Amygdala (tissue), 56 donors: ENCODE measurements at regions not wholly inside any gene's neighbourhood (a gene's known extent, or its start where the extent isn't known, plus 50 kb on each side); places are given as distances from the start of the nearest gene placed in this dataset.

Experiments
- DNase-seq, 56 donors: peaks; one replicate each; lab custom pipeline; 2025; lab: John Stamatoyannopoulos, UW

DNA sequence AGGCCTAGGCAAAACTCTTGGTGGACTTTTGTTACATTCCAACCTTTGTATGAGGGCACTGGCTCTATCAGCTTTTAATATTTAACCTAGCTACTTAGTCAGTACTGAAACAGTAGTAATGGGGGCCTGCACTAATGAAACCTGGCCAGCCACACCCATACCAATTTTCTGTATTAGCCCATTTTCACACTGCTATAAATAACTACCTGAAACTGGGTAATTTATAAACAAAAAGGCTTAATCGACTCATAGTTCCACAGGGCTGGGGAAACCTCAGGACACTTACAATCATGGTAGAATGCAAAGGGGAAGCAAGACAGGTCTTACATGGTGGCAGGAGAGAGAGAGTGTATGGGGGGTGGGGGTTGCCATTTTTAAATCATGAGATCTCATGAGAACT is 245.7 kb upstream of the RGS18 start:
- DNase-seq: no peak

DNA sequence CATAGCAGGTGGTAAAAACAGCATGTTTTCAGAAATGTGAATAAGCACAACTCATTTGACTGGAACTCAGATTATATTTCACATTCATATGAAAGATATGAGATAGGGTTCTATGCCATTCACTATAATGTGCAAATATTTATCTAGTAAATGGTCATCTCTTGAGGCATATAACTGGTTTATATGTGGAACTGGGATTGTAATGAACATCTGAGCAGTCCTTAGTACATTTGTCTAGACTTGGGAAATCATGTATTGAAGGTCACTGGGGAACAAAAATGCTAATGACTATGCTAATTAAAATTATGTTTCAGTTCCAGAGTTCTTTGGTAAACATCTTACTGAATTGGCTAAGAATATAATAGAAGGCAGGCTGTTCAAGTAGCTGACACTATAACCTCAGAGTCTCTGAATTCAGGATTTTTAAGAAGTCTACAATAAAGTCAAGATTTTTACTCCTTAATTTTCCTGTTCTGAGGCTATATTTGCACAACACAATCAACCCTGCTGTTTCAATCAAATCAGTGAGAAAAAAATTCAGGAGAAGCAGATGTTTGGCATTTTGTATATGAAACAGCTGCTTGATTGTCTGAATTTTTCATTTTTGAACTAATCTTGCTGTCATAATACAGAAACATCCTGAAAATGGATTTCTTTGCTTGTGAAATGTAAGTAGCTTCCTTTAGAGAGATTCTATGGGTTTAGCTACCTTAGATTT is 244.8 kb upstream of the RGS18 start:
- no peak for DNase-seq

DNA sequence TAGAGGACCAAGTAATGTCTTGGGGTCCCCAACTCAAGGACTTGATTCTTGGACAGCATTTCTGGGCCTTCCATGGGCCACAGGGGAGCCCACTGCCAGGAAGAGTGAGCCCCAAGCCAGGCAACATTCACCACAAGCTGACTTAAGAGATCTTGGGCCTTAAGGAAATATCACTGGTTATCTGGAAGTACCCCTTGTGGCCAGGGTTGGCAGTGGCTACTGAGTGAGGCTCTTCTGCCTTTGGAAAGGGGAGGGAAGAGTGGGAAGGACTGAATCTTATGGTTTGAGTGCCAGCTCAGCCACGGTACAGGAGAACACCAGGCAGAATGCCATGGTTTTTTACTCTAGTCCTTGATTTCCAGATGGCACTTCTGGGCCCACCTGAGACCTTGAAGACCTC is 228.9 kb upstream of the RGS18 start:
- DNase-seq: no peak

DNA sequence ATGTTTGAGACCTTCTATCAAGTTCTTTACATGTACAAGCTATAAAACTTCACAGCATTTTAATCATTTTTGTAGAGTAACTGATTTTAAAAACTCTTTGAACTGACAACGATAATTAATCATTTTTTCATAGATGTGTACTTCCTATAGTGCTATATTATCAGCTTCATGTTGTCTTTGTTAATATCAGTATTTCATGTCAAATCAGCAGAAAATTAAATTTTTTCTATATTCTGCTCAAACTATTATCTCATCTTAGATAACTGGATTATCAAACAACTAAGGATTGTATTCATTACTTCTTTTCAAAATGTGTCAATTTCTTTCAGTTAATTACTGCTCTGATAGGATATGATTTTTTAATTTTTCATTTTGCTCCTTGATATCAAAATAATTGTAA is 214.6 kb upstream of the RGS18 start:
- DNase-seq: no peak

DNA sequence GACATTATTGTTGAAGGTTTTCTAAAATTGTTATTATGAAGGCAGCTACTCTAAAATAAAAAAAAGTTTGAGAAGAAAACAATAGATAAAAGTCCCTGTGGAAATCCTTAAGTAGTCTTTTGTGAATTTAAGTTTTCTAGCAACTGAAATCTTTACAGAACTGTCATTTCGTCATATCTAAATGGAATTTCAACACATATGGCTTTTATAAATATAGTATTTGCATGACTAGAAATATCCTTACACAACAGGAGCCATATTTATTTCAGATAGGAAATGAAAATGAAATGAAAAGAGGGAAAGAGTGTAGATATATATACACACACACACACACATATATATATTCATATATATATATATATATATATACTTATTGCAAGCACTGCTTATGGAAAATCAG is 204.7 kb upstream of the RGS18 start:
- no peak for DNase-seq

DNA sequence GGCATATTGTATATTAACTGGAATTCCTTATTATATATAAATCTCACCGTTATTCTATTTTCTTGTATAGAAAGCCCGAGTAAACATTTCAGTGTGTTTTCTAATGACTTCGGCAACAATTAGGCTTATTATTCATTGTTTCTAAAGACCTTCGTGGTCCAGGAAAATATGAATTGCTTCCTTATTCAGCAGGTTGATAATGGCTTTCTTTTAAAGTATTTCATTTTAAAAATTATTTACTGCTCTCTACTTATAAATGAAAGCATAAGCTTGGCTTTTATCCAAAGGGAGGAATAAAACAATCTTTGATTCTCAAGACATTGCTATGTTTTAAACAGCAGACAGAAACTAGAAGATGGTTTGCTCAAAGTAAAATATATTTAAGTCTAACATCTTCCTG is 198.4 kb upstream of the RGS18 start:
- DNase-seq: no peak

DNA sequence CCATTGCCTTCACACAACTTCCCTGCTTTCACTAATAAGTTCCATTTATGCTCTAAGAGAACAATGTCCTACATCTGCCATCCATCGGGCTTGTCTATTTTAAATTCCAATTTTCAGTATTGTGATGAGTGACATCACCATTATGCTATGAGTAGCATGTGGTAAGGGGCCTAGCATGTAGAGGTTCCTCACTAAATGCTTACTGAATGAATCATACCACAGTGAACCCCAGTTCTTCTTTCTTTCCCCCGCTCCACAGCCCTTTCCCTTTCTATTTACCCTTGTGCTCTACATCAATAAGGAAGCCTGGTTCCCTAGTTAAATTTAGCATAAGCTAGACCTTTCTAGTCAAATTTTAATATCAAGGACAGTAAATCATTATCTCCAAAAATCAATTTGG is 195.0 kb upstream of the RGS18 start:
- no peak for DNase-seq

DNA sequence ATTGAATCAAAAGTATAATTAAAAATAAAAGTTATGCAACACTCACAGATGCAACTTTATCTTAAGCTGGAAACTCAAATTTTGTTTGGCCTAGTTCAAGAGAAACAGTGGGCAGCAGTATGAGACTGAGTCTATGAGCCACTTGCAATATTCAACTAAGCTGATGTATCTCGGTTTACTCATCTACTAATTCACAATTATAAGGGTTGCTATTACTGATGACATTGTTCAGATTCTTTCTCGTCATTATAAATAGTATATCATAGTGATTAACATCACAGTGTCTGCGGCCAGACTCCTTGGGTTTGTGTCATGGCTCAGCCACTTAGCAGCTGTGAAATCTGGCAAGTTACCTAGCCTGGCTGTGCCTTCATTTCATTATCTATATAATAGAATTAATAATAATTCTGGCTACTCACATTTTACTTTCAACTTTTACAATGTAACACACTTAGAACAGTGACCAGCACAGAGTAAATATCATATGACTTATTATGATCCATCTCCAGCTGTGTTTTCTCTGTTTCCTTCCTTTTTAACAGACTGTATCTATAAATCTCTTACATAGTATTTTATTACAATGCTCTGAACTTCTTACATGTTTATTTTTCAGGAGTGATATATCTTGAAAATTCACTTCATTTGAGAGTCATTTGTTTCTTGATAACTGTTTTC is 194.3 kb upstream of the RGS18 start:
- no peak for DNase-seq

DNA sequence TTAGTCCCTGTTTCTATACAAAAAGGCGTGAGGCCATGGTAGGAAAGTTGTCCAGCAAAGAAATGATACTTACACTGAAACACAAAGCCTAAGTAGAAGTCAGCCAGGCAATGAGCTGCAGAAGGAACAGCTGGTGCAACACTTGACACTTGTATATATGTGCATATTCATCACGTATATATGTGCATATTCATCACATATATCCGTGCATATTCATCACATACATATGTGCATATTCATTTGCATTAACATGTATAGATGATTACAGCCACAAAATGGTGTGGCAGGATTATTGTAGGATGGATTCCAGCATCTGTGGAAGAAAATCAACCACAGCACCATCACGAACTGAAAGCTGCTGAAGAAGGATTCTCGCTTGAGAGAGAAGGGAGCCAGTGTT is 189.0 kb upstream of the RGS18 start:
- no peak for DNase-seq

DNA sequence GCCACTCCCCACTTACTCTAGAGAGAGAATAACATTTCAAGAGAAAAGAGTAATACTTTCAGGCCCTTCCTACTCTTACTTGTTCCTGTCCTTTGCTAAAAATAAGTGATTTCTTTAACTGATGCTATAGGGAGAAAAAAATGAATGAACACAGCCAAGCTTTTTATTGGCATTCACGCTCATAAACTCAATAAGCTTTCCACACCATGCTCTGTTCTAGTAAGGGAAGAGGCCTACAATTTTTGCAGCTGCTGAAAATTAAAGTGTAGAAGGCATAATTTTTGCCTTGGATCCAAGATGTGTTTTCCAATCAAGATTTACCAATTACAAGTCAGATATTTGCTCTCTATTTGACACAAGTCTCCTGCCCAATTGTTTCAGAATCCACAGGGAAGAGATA is 188.1 kb upstream of the RGS18 start:
- DNase-seq: no peak

DNA sequence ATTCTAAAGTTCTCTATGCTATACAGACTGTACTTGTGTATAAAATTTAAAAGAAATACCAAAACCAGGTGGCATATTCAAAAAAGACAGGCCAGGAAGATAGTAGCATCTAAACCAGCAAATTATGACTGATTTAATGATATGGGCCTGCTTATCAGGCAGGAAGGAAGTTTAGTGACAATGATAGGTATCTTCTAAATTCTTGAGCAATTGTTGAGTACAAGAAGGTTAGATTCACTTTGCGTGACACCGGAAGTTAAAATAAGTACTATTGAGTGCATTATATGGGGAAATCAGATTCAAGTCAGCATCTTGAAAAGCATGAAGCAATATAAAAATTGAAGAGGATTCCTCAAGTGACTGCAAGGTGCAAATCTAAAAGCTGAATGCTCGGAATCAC is 186.8 kb upstream of the RGS18 start:
- no peak for DNase-seq

DNA sequence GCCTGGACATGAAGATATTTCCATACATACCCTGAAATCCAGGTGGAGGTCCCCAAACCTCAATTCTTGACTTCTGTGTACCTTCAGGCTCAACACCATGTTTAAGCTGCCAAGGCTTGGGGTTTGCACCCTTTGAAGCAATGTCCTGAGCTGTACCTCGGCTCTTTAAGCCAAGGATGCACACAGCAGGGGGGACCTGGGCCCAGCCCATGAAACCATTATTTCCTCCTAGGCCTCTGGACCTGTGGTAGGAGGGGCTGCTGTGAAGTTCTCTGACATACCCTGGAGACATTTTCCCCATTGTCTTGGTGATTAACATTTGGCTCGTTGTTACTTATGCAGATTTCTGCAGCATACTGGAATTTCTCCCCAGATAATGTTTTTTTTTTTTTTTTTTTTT is 184.3 kb upstream of the RGS18 start:
- DNase-seq: no peak

DNA sequence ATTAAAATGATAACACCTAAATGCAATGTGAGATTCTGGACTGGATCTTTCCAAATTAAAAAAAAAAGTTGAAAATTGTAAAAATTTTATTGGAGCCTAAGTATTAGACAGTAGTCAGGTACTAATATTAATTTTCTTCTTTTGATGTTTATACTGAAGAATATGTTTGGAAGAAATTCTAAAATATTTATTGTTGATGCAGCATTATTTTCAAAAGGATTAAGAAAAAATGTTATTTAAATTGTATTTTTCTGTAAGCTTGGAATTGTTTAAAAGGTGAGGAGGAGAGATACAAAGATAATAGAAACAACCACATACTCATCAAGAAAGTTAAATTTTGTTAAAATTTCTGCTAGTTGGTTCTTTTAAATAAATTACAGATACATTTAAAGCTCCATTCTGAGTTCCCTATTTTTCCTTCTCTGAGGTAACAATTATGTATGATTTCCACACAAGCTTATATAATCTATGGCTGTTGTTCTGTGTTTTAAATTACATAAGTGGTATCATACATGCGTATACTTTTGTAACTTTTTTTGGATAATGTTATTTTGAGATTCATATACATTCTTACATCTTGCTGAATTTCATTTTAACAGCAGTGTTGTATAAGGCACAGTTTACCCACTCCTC is 180.3 kb upstream of the RGS18 start:
- DNase-seq: no peak

DNA sequence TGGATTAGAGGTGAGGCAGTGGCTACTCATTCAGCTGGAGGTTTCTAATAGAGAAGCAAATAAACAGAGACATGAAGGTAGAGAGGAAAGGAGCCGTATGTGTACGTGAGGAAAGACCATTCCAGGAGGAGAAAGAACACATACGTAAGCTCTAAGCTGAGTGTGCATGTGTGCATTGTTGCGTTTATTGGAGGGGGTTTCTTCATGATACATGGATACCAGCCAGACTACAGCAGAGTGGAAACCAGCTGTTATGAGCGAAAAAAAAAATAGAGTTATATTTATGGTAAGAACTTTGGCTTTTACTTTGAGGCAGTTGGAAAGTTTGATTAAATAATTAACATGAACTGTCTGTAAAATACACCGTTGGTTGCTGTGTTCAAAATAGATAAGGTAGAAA is 173.4 kb upstream of the RGS18 start:
- no peak for DNase-seq

DNA sequence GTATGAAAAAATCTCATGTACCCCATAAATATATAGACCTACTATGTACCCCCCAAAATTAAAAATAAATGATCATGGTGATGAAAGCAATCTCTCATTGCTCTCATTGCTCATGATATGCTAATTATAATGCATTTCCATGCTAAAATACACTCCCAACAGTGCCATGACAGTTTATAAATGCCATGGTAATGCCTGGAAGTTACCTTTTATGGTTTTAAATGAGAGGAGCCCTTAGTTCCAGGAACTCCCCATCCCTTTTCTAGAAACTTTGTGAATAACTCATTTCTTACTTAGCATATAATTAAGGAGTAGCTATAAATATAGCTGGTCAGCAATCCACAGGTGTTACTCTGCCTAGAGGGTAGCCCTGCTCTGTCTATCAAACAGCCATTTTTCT is 166.1 kb upstream of the RGS18 start:
- no peak for DNase-seq

DNA sequence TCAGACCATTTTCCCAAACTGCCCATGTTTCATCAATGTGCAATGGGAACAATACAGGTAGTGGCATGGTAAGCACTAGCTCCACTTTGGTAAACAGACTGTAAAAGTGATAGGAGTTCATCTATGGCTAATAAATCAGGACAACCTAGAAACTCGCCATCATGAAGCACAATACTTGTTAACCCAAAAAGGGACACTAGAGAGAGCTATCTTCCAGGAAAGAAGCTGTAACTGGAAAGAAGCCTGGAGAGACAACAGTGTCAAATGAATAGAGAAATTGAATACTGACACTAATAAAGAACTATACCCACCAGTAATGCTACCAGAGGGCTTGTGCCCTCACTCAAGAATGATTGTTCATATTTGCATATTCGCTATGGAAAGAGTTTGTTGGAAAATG is 164.7 kb upstream of the RGS18 start:
- no peak for DNase-seq

DNA sequence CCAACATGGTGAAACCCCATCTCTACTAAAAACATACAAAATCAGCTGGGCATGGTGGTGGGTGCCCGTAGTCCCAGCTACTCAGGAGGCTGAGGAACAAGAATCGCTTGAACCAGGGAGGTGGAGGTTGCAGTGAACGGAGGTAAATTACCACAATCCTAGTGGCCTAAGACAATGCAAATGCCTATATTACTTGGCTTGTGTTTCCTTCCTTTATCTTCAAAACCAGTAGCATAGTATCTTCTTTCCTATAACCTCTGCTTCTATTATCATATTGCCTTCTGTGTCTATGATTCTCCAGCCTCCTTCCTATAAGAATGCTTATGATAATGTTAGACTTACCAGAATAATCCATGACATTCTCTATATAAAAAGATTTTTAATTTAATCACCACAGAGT is 156.2 kb upstream of the RGS18 start:
- no peak for DNase-seq

DNA sequence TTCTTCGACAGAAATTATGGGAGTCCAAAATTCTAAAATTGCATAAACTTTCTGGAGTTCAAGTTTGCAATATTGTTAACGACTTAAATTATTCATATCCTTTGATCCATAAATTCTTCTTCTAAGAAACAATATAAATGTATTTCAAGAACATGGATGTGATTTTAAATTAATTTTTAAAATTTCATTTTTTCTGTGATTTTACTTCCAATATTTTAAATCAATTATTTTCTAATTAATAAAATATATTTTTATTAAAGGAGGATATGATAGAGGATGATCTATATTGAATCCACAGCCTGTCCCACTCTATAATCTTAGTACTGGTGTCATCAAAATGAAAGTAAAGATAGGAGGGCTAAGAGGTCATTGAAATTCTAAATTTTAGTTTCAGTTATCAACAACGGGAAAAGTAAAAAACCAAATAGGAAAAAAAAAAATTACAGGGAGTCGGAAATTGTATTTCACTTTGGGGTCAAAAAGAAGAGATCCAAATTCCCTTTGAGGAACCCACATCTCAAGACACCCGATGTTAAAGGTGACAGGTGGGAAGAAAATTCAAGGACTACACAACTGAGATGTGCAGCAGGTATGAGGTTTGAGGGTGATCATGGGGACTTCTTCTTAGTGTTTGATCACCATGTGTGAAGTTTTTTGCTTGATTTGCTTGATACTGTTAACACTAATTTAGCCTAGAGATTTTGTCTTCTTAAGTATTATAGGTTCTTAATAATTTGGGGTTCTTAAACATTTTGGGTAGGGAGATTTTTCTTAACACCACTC is 154.8 kb upstream of the RGS18 start:
- no peak for DNase-seq

DNA sequence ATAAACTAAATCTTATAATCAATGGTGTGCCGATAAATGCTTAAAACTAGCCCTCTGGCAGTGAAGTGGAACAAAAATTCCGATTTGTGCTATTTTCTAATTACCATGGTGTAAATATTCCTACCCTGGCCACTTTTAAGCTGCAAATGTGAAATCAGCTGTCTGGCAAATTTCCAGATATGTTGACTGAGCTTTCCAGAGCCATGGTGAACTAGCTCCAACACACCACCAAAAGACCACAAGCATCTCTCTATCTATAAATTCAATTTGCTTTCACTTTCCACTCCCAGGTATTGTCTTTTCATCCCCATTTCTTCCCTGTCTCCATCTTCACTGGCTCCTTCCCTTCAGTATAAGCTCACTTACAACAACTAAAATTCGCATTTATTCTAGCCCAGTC is 152.3 kb upstream of the RGS18 start:
- DNase-seq: no peak

DNA sequence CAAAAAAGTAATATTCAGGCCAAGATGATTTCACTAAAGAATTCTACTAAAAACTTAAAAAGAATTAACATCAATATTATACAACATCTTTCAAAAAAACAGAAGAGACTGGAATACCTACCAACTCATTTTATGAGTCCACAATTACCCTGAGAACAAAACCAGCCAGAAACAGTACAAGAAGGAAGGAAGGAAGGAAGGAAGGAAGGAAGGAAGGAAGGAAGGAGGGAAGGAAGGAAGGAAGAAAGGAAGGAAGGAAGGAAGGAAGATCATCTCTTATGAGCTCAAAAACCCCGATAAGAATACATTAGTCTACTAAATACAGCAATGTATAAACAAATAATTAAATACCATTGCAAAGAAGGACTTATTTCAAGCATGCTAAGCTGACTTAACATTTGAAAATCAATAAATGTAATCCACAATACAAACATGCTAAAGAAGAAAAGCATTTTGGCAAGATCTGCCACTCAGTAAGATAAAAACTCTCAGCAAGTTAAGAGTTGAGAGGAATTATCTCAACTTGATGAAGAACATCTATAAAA is 149.9 kb upstream of the RGS18 start:
- DNase-seq: no peak

DNA sequence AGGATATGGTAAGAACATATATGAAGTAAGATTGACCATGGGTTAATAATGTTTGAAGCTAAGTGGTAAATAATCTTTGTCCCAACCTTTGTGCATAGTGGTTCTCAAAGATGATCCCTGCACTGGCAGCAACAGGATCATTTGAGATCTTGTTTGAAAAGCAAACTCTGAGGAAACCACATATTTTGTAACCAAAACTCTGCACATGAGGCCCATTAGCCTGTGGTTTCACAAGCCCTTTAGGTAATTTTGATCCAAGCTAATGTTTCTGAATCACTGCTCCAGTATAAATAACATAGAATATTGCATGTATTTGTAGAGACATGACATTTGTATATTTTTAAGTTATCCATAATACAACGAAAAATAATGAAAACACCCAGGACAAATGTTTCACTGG is 147.9 kb upstream of the RGS18 start:
- DNase-seq: no peak
